ENCODE measurements at regions not wholly inside any gene's neighbourhood (a gene's known extent, or its start where the extent isn't known, plus 50 kb on each side); places are given as distances from the start of the nearest gene placed in this dataset.

DNA sequence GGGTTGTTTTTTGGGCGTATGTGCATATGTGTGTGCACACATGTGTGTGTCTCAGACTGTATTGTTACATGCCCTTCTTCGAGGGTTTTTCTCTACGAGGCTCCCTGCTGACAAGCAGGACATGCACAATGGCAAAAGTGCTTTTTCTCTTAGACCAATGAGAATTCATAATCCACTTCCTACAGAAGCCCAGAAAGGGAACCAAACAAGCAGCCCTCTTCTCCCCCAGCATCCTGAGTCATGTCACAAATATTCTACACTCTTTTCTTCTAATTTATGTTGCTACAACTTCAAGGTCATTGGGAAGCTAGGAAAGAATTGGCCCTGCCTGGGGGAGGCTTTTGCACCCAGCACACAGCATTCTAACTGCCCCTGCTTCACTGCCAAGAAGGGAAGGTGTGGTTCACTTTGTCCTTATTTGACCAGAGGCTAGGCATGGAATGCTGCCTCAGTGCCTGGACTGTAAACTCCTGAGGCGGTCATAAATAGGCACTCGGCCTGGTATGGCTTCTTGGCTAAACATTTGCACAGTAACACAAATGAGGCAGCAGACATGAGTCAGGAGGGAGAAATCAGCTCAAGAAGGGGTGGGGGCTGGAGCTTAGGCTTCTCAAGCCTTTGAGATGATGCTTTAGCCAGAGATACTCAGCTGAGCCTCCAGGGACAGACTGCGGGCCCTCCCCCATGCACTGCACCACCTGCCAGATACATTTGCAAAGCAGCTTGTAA lies 92.7 kb upstream of the KLF7 start:
- peak overlapping the region; percentile 70 to 97 for H3K27ac ChIP-seq (ENCODE audit: low read depth in 2 of 2, low read length in 1 of 2)
- no peak for DNase-seq
- no peaks in the 10 kb centered on the region for H4K20me1 ChIP-seq (ENCODE audit: insufficient read depth)
- peak overlapping the region; percentile 71 for H3K4me2 ChIP-seq
- H3K9me3 ChIP-seq, result no peaks in the 10 kb centered on the region
- H3K4me1 ChIP-seq (ENCODE audit: control insufficient read depth in 1 of 2, insufficient read depth in 2 of 2, low read depth in 1 of 2, low read length in 1 of 2), result peaks cover 50 to 63% of the 10 kb centered on the region in 2 experiments
- WGBS (ENCODE audit: low lambda C conversion rate), result 17% methylated on average over 6 of the region's 6 CpGs
- ChIA-PET POLR2A (interaction anchor here (0.5 kb wide), 1 partner anchor 262 kb away, joined by 3 read pairs; no protein-coding TSS in a partner anchor), CTCF (interaction anchor here (0.7 to 1.4 kb wide), 4 partner anchors 19 to 212 kb away, joined by 3 to 5 read pairs (median 4); no protein-coding TSS in a partner anchor)
- no peaks in the 10 kb centered on the region for H3K79me2 ChIP-seq (ENCODE audit: insufficient read depth)
- no peaks in the 10 kb centered on the region for H3K9me2 ChIP-seq
- H3K27me3 ChIP-seq (ENCODE audit: insufficient read depth), result no peaks in the 10 kb centered on the region
- peaks cover 43% of the 10 kb centered on the region for H3F3A ChIP-seq (replicated peaks; ENCODE audit: insufficient read depth)
- H3K9ac ChIP-seq, result peak overlapping the region; percentile 80
- no peaks in the 10 kb centered on the region for H3K36me3 ChIP-seq (replicated peaks in 1 of 2; ENCODE audit: control insufficient read depth in 1 of 2, insufficient read depth in 2 of 2, low read length in 1 of 2)
- H3K4me3 ChIP-seq (ENCODE audit: low read depth in 2 of 2, low read length in 1 of 2), result no peak overlapping the region
- H2AFZ ChIP-seq (ENCODE audit: low read depth), result peak overlapping the region; percentile 29; the same call in 1 of the 2 replicates
- no peak; the same call in 1 of the 2 replicates for TF ChIP-seq SMC3 (IDR thresholded peaks at IDR 0.05; ENCODE audit: low read depth, low read length)
- no peak for TF ChIP-seq USF2 (IDR thresholded peaks at IDR 0.05; ENCODE audit: borderline replicate concordance, low read depth, low read length)
- no peak for TF ChIP-seq NRF1 (IDR thresholded peaks at IDR 0.05; ENCODE audit: low read depth, low read length)
- TF ChIP-seq NFIC (IDR thresholded peaks at IDR 0.05; ENCODE audit: borderline replicate concordance), result peak; percentile 76; the same call in 1 of the 2 replicates
- TF ChIP-seq IRF3 (IDR thresholded peaks at IDR 0.05; ENCODE audit: low read depth, low read length), result no peak
- peak; percentile 37; the same call in 1 of the 2 replicates for TF ChIP-seq POLR2AphosphoS5 (IDR thresholded peaks at IDR 0.05; ENCODE audit: low read depth, low read length)
- TF ChIP-seq EP300 (IDR thresholded peaks at IDR 0.05; ENCODE audit: borderline replicate concordance in 1 of 2, low read depth in 1 of 2, low read length in 1 of 2), result peak in 1 of 2 experiments; percentile 66; a peak in 2 of 4 replicates
- peak; percentile 62; the same call in 1 of the 2 replicates for TF ChIP-seq FOSL2 (IDR thresholded peaks at IDR 0.05; ENCODE audit: borderline replicate concordance, low read depth)
- TF ChIP-seq, protein P1, sequence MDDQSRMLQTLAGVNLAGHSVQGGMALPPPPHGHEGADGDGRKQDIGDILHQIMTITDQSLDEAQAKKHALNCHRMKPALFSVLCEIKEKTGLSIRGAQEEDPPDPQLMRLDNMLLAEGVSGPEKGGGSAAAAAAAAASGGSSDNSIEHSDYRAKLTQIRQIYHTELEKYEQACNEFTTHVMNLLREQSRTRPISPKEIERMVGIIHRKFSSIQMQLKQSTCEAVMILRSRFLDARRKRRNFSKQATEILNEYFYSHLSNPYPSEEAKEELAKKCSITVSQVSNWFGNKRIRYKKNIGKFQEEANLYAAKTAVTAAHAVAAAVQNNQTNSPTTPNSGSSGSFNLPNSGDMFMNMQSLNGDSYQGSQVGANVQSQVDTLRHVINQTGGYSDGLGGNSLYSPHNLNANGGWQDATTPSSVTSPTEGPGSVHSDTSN (IDR thresholded peaks at IDR 0.05), result 0 out of 2 replicates have a peak, but pooled peaks have one; percentile 42
- TF ChIP-seq FOXM1 (IDR thresholded peaks at IDR 0.05; ENCODE audit: low read depth), result no peak
- TF ChIP-seq TAF1 (IDR thresholded peaks at IDR 0.05; ENCODE audit: borderline replicate concordance, low read depth, low read length), result no peak
- TF ChIP-seq, protein P2, sequence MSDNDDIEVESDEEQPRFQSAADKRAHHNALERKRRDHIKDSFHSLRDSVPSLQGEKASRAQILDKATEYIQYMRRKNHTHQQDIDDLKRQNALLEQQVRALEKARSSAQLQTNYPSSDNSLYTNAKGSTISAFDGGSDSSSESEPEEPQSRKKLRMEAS (IDR thresholded peaks at IDR 0.05; ENCODE audit: low read depth), result peak; percentile 36; the same call in 1 of the 2 replicates
- TF ChIP-seq JUND (IDR thresholded peaks at IDR 0.05), result peak; percentile 63
- TF ChIP-seq ELF1 (IDR thresholded peaks at IDR 0.05), result no peak
- TF ChIP-seq USF1 (IDR thresholded peaks at IDR 0.05; ENCODE audit: borderline replicate concordance, low read depth), result no peak
- TF ChIP-seq YY1 (IDR thresholded peaks at IDR 0.05; ENCODE audit: low read depth), result peak; percentile 42; the same call in 1 of the 2 replicates
- TF ChIP-seq, protein P3, sequence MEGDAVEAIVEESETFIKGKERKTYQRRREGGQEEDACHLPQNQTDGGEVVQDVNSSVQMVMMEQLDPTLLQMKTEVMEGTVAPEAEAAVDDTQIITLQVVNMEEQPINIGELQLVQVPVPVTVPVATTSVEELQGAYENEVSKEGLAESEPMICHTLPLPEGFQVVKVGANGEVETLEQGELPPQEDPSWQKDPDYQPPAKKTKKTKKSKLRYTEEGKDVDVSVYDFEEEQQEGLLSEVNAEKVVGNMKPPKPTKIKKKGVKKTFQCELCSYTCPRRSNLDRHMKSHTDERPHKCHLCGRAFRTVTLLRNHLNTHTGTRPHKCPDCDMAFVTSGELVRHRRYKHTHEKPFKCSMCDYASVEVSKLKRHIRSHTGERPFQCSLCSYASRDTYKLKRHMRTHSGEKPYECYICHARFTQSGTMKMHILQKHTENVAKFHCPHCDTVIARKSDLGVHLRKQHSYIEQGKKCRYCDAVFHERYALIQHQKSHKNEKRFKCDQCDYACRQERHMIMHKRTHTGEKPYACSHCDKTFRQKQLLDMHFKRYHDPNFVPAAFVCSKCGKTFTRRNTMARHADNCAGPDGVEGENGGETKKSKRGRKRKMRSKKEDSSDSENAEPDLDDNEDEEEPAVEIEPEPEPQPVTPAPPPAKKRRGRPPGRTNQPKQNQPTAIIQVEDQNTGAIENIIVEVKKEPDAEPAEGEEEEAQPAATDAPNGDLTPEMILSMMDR (IDR thresholded peaks at IDR 0.05), result no peak; the same call in 1 of the 2 replicates
- TF ChIP-seq RCOR1 (IDR thresholded peaks at IDR 0.05; ENCODE audit: low read length), result no peak
- no peak for TF ChIP-seq GATA2 (CRISPR knock-in tag; IDR thresholded peaks at IDR 0.05)
- no peak for TF ChIP-seq RFX5 (IDR thresholded peaks at IDR 0.05; ENCODE audit: low read length)
- TF ChIP-seq RXRA (IDR thresholded peaks at IDR 0.05; ENCODE audit: borderline replicate concordance, low read depth), result peak; percentile 83
- TF ChIP-seq CHD2 (IDR thresholded peaks at IDR 0.05; ENCODE audit: low read length, partially characterized antibody), result no peak
- TF ChIP-seq TCF12 (IDR thresholded peaks at IDR 0.05), result peak; percentile 68
- no peak for TF ChIP-seq FOXJ3 (CRISPR knock-in tag; IDR thresholded peaks at IDR 0.05)
- TF ChIP-seq EZH2phosphoT487 (IDR thresholded peaks at IDR 0.05; ENCODE audit: borderline replicate concordance, low read depth), result no peak
- TF ChIP-seq MXI1 (IDR thresholded peaks at IDR 0.05; ENCODE audit: low read depth, low read length), result no peak
- no peak for TF ChIP-seq MEF2A (IDR thresholded peaks at IDR 0.05; ENCODE audit: borderline replicate concordance, low read depth)
